HG03045 (cell line): ENCODE measurements at regions not wholly inside any gene's neighbourhood (a gene's known extent, or its start where the extent isn't known, plus 50 kb on each side); places are given as distances from the start of the nearest gene placed in this dataset.

ENCODE experiments used
- ATAC-seq: cut with Tn5 transposase; IDR thresholded peaks from one replicate; pipeline ENCODE4 v1.9.1; 2021; ENCODE audit warnings: mild to moderate bottlenecking, moderate library complexity; ENCODE audit not compliant: unreplicated experiment

- no peak for ATAC-seq
Observed at GRCh38 chr13:63129995-63130394, 1714.3 kb upstream of the PCDH20 start.

GRCh38 chr13:63128716-63129115, 1713.1 kb upstream of the PCDH20 start:
- ATAC-seq, result no peak

- ATAC-seq, result no peak
Observed at GRCh38 chr13:63124863-63125262, 1709.2 kb upstream of the PCDH20 start.

- ATAC-seq, result no peak
Observed at GRCh38 chr13:63120883-63121282, 1705.2 kb upstream of the PCDH20 start.

- ATAC-seq, result no peak
Observed at GRCh38 chr13:63117710-63118109, 1702.1 kb upstream of the PCDH20 start.

GRCh38 chr13:63112799-63113395, 1697.2 kb upstream of the PCDH20 start:
- ATAC-seq, result no peak

GRCh38 chr13:63110466-63110865, 1694.8 kb upstream of the PCDH20 start:
- no peak for ATAC-seq

- ATAC-seq, result no peak
Observed at GRCh38 chr13:63107179-63107943, 1691.7 kb upstream of the PCDH20 start.

- ATAC-seq, result no peak
Observed at GRCh38 chr13:63094717-63095116, 1679.1 kb upstream of the PCDH20 start.

- no peak for ATAC-seq
Observed at GRCh38 chr13:63093907-63094469, 1678.3 kb upstream of the PCDH20 start.

GRCh38 chr13:63092456-63092855, 1676.8 kb upstream of the PCDH20 start:
- no peak for ATAC-seq

- ATAC-seq, result no peak
Observed at GRCh38 chr13:63090524-63090923, 1674.9 kb upstream of the PCDH20 start.

GRCh38 chr13:63088226-63088625, 1672.6 kb upstream of the PCDH20 start:
- no peak for ATAC-seq

GRCh38 chr13:63086286-63086685, 1670.6 kb upstream of the PCDH20 start:
- no peak for ATAC-seq

- no peak for ATAC-seq
Observed at GRCh38 chr13:63085851-63086250, 1670.2 kb upstream of the PCDH20 start.

GRCh38 chr13:63081400-63082014, 1665.9 kb upstream of the PCDH20 start:
- ATAC-seq, result no peak

- no peak for ATAC-seq
Observed at GRCh38 chr13:63075126-63075525, 1659.5 kb upstream of the PCDH20 start.

GRCh38 chr13:63050287-63050686, 1634.6 kb upstream of the PCDH20 start:
- ATAC-seq, result no peak

GRCh38 chr13:63048653-63049052, 1633.0 kb upstream of the PCDH20 start:
- ATAC-seq, result no peak

GRCh38 chr13:63044589-63045313, 1629.1 kb upstream of the PCDH20 start:
- no peak for ATAC-seq

GRCh38 chr13:63042686-63043085, 1627.0 kb upstream of the PCDH20 start:
- no peak for ATAC-seq
